Heart left ventricle (tissue), 16 donors: ENCODE measurements at regions not wholly inside any gene's neighbourhood (a gene's known extent, or its start where the extent isn't known, plus 50 kb on each side); places are given as distances from the start of the nearest gene placed in this dataset.

Experiments used
- ATAC-seq, 4 donors: fragments of 200-7000 bp; cut with Tn5 transposase; one replicate each; pipeline ENCODE4 v1.9.1; 2020 to 2022; ENCODE audit warnings: moderate library complexity in 4 of 4, mild to moderate bottlenecking in 3 of 4, moderate number of reproducible peaks in 1 of 4
- DNase-seq, 5 donors: peaks; one replicate each; pipeline ENCODE4 v3.0.0-alpha.2; 2020
- H3K27ac ChIP-seq, 12 donors: fragments of 200-600 bp; sonication (generic) in 4 of 12; one replicate each; pipeline versions ENCODE4 v1.5.0 to v1.8.0; 2016 to 2022; ENCODE audit warnings: mild to moderate bottlenecking in 2 of 12
- H3K27me3 ChIP-seq, 9 donors: fragments of 200-600 bp; sonication (generic) in 2 of 9; one replicate each; pipeline versions ENCODE4 v1.5.1 to v1.8.0; 2016 to 2022; ENCODE audit warnings: mild to moderate bottlenecking in 3 of 9
- H3K36me3 ChIP-seq, 9 donors: fragments of 200-600 bp; sonication (generic) in 2 of 9; one replicate each; pipeline versions ENCODE4 v1.5.0 to v1.8.0; 2018 to 2022; ENCODE audit warnings: mild to moderate bottlenecking in 2 of 9
- H3K4me1 ChIP-seq, 12 donors: fragments of 200-600 bp; sonication (generic) in 4 of 12; one replicate each; pipeline versions ENCODE4 v1.5.0 to v1.8.0; 2016 to 2022; ENCODE audit warnings: mild to moderate bottlenecking in 3 of 12
- H3K4me3 ChIP-seq, 12 donors: fragments of 200-600 bp; sonication (generic) in 4 of 12; one replicate each; pipeline versions ENCODE4 v1.5.0 to v1.8.0; 2017 to 2022; ENCODE audit warnings: mild to moderate bottlenecking in 9 of 12, moderate library complexity in 4 of 12
- H3K9me3 ChIP-seq, 12 donors: fragments of 200-600 bp; sonication (generic) in 4 of 12; one replicate each; pipeline versions ENCODE4 v1.5.0 to v1.8.0; 2016 to 2022; ENCODE audit warnings: mild to moderate bottlenecking in 1 of 12
- CTCF ChIP-seq, 12 donors: fragments of 200-600 bp; sonication (generic) in 4 of 12; IDR thresholded peaks; one replicate each; pipeline versions ENCODE4 v1.5.0 to v1.8.0; 2018 to 2022; ENCODE audit warnings: antibody characterized with exemption in 12 of 12, mild to moderate bottlenecking in 5 of 12
- POLR2A ChIP-seq, 2 donors: fragments of 450-650 bp; IDR thresholded peaks; one replicate each; pipeline ENCODE4 v1.6.1; 2017; ENCODE audit warnings: antibody characterized with exemption in 2 of 2, mild to moderate bottlenecking in 2 of 2, moderate library complexity in 2 of 2
- WGBS, 4 donors: extraction: QIAGEN DNeasy Blood & Tissue Kit in 2 of 4; methylation state at CpG; one replicate each; pipeline versions ENCODE4 v1.1.5 to v1.1.7; 2013 to 2018; 5-methylcytosine and 5-hydroxymethylcytosine counted together
- intact Hi-C, 10 donors: fragments of 100-400 bp; cut with DNase I; formaldehyde crosslinking; loops; one replicate each; pipeline versions ENCODE4 v1.11.1 to v1.14.2; 2022
- donor health status: ischemic (EF 13 %, LVEDD 7.1; RV severe dilation, severe dysfunction).
- donor health status: healthy with polysubstance abuse.
- donor health status: DM: no; HTN: yes; CAD: no.
- donor health status: DM: no; HTN: no; CAD: no.
- donor health status: ischemic (EF 25% LVEDD 6.9; RV normal size, moderate dysfunction).
- donor health status: ischemic (EF 25% LVEDD 5.7; RV mildly dilated, moderate dysfunction).
- donor health status: healthy.
- donor health status: DM: yes; HTN: yes; CAD: no.
- donor health status: ischemic (EF 35%, LVEDD 5.7; RV mildly dilated, moderate dysfunction).
- donor health status: nonischemic (EF 11% LVEDD 7.7; RV severe dilation, severe dysfunction).
- donor health status: DM: yes; HTN: yes; CAD: no.
- donor health status: PGD.
- donor health status: ischemic (EF 29% LVEDD 5.4; RV normal size, mild dysfunction).
- donor health status: nonischemic (EF 23%, LVEDD 6.1; RV moderate dilation, normal function).

DNA sequence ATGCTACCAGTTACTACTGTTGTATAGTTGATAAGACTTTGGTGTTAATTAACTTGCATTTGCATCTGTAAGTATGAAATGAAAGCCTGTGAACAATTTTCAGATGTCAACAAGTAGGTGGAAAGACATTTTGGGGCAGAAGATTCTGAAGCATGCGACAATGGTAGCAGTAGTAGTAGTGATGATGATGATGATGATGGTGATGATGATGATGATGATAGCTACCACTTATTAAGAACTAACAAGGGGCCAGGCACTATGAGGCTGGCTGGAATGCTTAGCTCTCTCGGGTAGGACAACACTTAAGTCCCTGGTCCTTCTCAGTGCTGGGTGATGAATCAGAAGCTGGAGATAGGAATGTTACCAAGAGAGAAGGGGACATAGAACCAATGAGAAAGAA, 333.4 kb upstream of the IL12A start:
- peak overlapping the region in 3 of 12 donors; percentile 17 to 40 (median 26) for H3K27ac ChIP-seq
- ATAC-seq: no peak

GRCh38 chr3:159657176-159657575, 331.5 kb upstream of the IL12A start:
- 33 to 50% (median 42%) methylated on average over 3 of the region's 3 CpGs for WGBS, 4 donors
- Histone ChIP-seq H3K9me3 (peaks cover 0 to 8% (median under 1%) of the 10 kb centered on the region in 12 donors), H3K4me3 (no peak overlapping the region), H3K36me3 (no peaks in the 10 kb centered on the region), H3K4me1 (peaks cover 0 to 7% (median 0%) of the 10 kb centered on the region in 12 donors), H3K27ac (no peak overlapping the region), H3K27me3 (no peaks in the 10 kb centered on the region)
- TF ChIP-seq CTCF (IDR thresholded peaks at IDR 0.05) (no peak), POLR2A (IDR thresholded peaks at IDR 0.05) (no peak)
- intact Hi-C loops: loop anchor here in 1 of 10 donors (10.0 kb wide), 1 partner anchor 108 kb away; no protein-coding TSS in a partner anchor
- ATAC-seq (no peak), DNase-seq (no peak)

More for the DNA sequence above, 333.4 kb upstream of the IL12A start:
- H3K27me3 ChIP-seq: no peaks in the 10 kb centered on the region
- no peak for DNase-seq
- H3K36me3 ChIP-seq: no peaks in the 10 kb centered on the region
- H3K4me1 ChIP-seq: peaks cover 0 to 8% (median 0%) of the 10 kb centered on the region in 12 donors
- TF ChIP-seq CTCF (IDR thresholded peaks at IDR 0.05) (no peak), POLR2A (IDR thresholded peaks at IDR 0.05) (no peak)
- H3K9me3 ChIP-seq: no peaks in the 10 kb centered on the region
- WGBS, 4 donors: 82 to 94% (median 82%) methylated on average over 2 of the region's 2 CpGs
- H3K4me3 ChIP-seq: no peak overlapping the region
- intact Hi-C loops: loop anchor here in 1 of 10 donors (10.0 kb wide), 1 partner anchor 110 kb away; no protein-coding TSS in a partner anchor

DNA sequence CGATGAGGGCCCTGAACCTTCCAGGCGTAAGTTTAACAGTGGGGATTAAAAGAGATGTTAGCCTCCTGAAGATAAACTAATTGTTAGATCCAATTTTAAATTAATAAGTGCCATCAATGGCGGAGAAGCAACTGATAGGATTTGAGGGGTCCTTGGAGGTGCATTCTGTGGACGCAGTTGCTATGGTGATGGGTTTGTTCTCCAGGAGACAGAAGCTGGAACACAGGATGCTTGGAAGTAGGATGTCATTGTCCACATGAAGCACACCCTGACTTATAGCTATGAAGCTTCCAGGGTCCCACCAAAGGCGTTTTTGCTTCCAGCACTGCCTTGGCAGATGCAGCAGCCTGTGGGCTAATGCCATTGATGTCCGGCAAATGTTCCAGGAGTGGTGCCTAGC, 331.0 kb upstream of the IL12A start:
- DNase-seq (no peak), ATAC-seq (no peak)
- no peak for TF ChIP-seq CTCF (IDR thresholded peaks at IDR 0.05)
- no peak for TF ChIP-seq POLR2A (IDR thresholded peaks at IDR 0.05)
- peaks cover 0 to 4% (median 0%) of the 10 kb centered on the region in 12 donors for H3K4me1 ChIP-seq
- H3K27me3 ChIP-seq: no peaks in the 10 kb centered on the region
- H3K9me3 ChIP-seq: peaks cover 0 to 12% (median 2%) of the 10 kb centered on the region in 12 donors
- H3K27ac ChIP-seq: no peak overlapping the region
- H3K36me3 ChIP-seq: no peaks in the 10 kb centered on the region
- whole genome bisulfite sequencing, 4 donors: 88 to 95% (median 93%) methylated on average over 6 of the region's 6 CpGs
- intact Hi-C loops: loop anchor here in 1 of 10 donors (10.0 kb wide), 1 partner anchor 107 kb away; no protein-coding TSS in a partner anchor
- no peak overlapping the region for H3K4me3 ChIP-seq

- peaks cover 0 to 13% (median 3%) of the 10 kb centered on the region in 12 donors for H3K9me3 ChIP-seq
- no peak overlapping the region for H3K27ac ChIP-seq
- H3K36me3 ChIP-seq: no peaks in the 10 kb centered on the region
- no peak for TF ChIP-seq CTCF (IDR thresholded peaks at IDR 0.05)
- no peak for TF ChIP-seq POLR2A (IDR thresholded peaks at IDR 0.05)
- intact Hi-C loops: loop anchor here in 1 of 10 donors (10.0 kb wide), 1 partner anchor 104 kb away; no protein-coding TSS in a partner anchor
- peaks cover 0 to 9% (median 0%) of the 10 kb centered on the region in 12 donors for H3K4me1 ChIP-seq
- H3K27me3 ChIP-seq: no peaks in the 10 kb centered on the region
- H3K4me3 ChIP-seq: no peak overlapping the region
- DNase-seq (no peak), ATAC-seq (no peak)
- WGBS, 4 donors: 92 to 96% (median 95%) methylated on average over 3 of the region's 3 CpGs
These were observed 328.3 kb upstream of the IL12A start for GRCh38 chr3:159660326-159660725.
